GM19455 (cell line): ENCODE measurements at regions not wholly inside any gene's neighbourhood (a gene's known extent, or its start where the extent isn't known, plus 50 kb on each side); places are given as distances from the start of the nearest gene placed in this dataset.

Source experiments
- ATAC-seq: cut with Tn5 transposase; IDR thresholded peaks from one replicate; pipeline ENCODE4 v1.9.1; 2021; ENCODE audit not compliant: unreplicated experiment

GRCh38 chr4:11587797-11588196 is 159.1 kb upstream of the HS3ST1 start:
- no peak for ATAC-seq

- no peak for ATAC-seq
Observed at GRCh38 chr4:11585506-11585905, 156.8 kb upstream of the HS3ST1 start.

DNA sequence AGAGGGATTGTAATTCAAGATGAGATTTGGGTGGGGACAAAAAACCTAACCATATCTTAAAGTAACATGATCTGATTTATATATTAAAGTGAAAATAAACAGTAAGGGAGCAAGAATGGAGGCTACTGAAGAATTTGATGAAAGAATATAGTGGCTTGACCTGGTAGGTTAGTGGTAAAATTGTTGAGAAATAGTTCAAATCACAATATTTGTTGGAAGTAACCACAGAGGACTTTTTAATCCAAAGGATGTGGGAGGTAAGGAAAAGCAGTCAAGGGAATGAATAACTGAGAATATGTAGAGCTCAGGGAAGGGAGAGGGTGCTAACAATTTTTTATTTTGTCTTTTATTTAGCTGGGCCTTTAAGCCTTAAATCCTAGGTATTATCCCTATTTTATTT is 139.8 kb upstream of the HS3ST1 start:
- ATAC-seq = no peak

GRCh38 chr4:11566444-11567022 is 137.8 kb upstream of the HS3ST1 start:
- no peak for ATAC-seq

- no peak for ATAC-seq
Observed at GRCh38 chr4:11565899-11566298, 137.2 kb upstream of the HS3ST1 start.

GRCh38 chr4:11565213-11565612 is 136.5 kb upstream of the HS3ST1 start:
- no peak for ATAC-seq

GRCh38 chr4:11564021-11564420 is 135.3 kb upstream of the HS3ST1 start:
- no peak for ATAC-seq

GRCh38 chr4:11549525-11549924 is 120.8 kb upstream of the HS3ST1 start:
- ATAC-seq = no peak

- ATAC-seq = peak; percentile 93
Observed at GRCh38 chr4:11548597-11549082, 119.9 kb upstream of the HS3ST1 start.

GRCh38 chr4:11546391-11547175 is 117.9 kb upstream of the HS3ST1 start:
- ATAC-seq = no peak

- no peak for ATAC-seq
Observed at GRCh38 chr4:11545651-11546050, 117.0 kb upstream of the HS3ST1 start.

DNA sequence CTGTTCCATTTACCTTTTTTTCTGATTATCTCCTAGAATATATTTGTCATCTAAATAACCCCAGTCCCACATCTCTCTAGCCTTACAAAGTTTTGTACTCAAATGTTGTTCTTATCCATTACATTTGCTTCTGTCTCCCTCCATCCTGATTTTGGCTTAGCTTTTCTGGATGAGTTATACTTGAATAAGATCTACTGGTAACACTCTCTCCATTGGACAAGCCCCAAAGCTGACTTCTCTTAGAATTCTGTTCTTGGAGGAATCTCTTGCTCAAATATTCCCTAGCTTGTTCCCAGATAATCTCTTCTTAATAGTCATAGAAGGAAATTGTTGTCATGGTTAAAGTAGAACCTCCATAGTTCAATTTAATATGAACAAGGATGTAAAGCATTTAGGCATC is 115.5 kb upstream of the HS3ST1 start:
- ATAC-seq = no peak

GRCh38 chr4:11543706-11544105 is 115.0 kb upstream of the HS3ST1 start:
- no peak for ATAC-seq

- ATAC-seq = no peak
Observed at GRCh38 chr4:11542952-11543351, 114.3 kb upstream of the HS3ST1 start.

GRCh38 chr4:11537846-11538245 is 109.2 kb upstream of the HS3ST1 start:
- ATAC-seq = no peak

DNA sequence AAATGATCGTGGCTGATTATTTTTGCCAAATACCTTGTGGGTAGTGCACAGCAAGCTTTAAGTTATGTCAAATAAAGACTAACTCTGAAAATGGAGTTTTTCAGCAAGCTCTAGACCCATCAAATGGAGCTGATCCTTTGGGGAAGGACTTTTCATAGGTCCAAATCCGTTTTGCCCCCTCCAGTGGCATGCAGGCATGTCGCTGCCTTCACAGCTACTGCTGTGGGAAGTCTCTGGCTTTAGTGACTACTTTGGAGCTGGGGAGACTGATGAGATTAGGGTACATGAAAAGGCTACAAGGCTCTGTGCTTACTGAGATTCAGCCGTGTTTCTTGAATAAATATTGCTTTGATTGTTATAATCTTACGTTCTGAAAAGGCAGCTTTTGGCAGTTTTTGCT is 106.6 kb upstream of the HS3ST1 start:
- ATAC-seq = no peak

DNA sequence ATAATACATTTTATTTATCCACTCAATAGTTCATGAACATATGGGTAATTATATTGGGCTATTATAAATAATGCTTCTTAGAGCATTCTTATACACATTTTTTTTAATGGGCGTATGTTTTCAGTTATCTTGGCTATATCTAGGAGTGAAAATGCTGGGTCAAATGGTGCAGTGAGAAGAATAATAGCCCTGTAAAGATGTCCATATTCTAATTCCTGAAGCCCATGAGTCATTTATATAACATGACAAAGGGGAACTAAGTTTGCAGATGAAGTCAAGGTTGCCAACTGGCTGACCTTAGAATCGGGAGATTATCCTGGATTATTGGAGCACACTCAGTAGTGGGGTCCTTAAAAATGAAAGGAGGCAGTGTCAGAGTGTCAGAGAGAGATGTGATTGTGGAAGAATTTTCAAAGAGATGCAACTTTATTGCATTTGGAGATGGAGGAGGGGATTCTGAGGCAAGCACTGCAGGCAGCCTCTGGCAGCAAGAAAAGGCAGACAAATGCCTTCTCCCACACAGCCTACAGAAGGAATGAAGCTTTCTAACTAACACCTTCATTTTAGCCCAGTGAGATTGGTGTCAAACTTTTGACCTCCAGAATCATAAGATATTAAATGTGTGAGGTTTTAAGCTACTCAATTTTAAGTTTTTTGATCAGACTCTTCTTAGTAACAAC is 106.1 kb upstream of the HS3ST1 start:
- no peak for ATAC-seq

- ATAC-seq = no peak
Observed at GRCh38 chr4:11532138-11532537, 103.4 kb upstream of the HS3ST1 start.

- ATAC-seq = no peak
Observed at GRCh38 chr4:11529625-11530201, 101.0 kb upstream of the HS3ST1 start.

GRCh38 chr4:11525085-11525484 is 96.4 kb upstream of the HS3ST1 start:
- no peak for ATAC-seq

- ATAC-seq = no peak
Observed at GRCh38 chr4:11518754-11519153, 90.1 kb upstream of the HS3ST1 start.
